Smooth muscle cell (in vitro differentiated cells): ENCODE measurements at regions not wholly inside any gene's neighbourhood (a gene's known extent, or its start where the extent isn't known, plus 50 kb on each side); places are given as distances from the start of the nearest gene placed in this dataset.

Source experiments
- DNase-seq: peaks from one replicate; lab custom pipeline; 2025; ENCODE audit not compliant: unreplicated experiment; lab: John Stamatoyannopoulos, UW
- H2AFZ ChIP-seq: fragments of 200-600 bp; sonication (generic); 2 replicates; pipeline ENCODE4 v1.6.0; 2016; ENCODE audit warnings: antibody characterized with exemption, low read depth, mild to moderate bottlenecking
- H3F3A ChIP-seq: fragments of 200-600 bp; sonication (generic); 2 replicates; pipeline ENCODE4 v1.6.0; 2017; ENCODE audit warnings: antibody characterized with exemption, low read depth
- H3K27ac ChIP-seq: fragments of 200-600 bp; sonication (generic); 2 replicates; pipeline ENCODE4 v1.5.1; 2016; ENCODE audit warnings: low read depth, mild to moderate bottlenecking
- H3K27me3 ChIP-seq: fragments of 200-600 bp; sonication (generic); 2 replicates; pipeline ENCODE4 v1.6.1; 2016; ENCODE audit warnings: low read depth, mild to moderate bottlenecking
- H3K36me3 ChIP-seq: fragments of 200-600 bp; sonication (generic); 2 replicates; pipeline ENCODE4 v1.5.1; 2016; ENCODE audit warnings: low read depth
- H3K4me1 ChIP-seq: fragments of 200-600 bp; sonication (generic); 2 replicates; pipeline ENCODE4 v1.5.1; 2016; ENCODE audit warnings: low read depth
- H3K4me2 ChIP-seq: fragments of 200-600 bp; sonication (generic); 2 replicates; pipeline ENCODE4 v1.6.0; 2016; ENCODE audit warnings: mild to moderate bottlenecking
- H3K4me3 ChIP-seq: fragments of 200-600 bp; sonication (generic); 2 replicates; pipeline ENCODE4 v1.5.1; 2016; ENCODE audit warnings: mild to moderate bottlenecking
- H3K79me2 ChIP-seq: fragments of 200-600 bp; sonication (generic); 2 replicates; pipeline ENCODE4 v1.6.0; 2016; ENCODE audit warnings: low read depth, mild to moderate bottlenecking
- H3K9ac ChIP-seq: fragments of 200-600 bp; sonication (generic); 2 replicates; pipeline ENCODE4 v1.6.0; 2016; ENCODE audit warnings: low read depth
- H3K9me3 ChIP-seq: fragments of 200-600 bp; sonication (generic); replicated peaks from 2 replicates; pipeline ENCODE4 v1.5.1; 2016; ENCODE audit warnings: low read depth
- H4K20me1 ChIP-seq: fragments of 200-600 bp; sonication (generic); 2 replicates; pipeline ENCODE4 v1.6.0; 2016; ENCODE audit warnings: low read depth
- WGBS: methylation state at CpG from one replicate; pipeline ENCODE4 v1.1.7; 2016; ENCODE audit warnings: low lambda C conversion rate; 5-methylcytosine and 5-hydroxymethylcytosine counted together
- TF ChIP-seq, protein P1 (sequence below): fragments of 200-600 bp; sonication (generic); IDR thresholded peaks from 2 replicates; pipeline ENCODE4 v1.5.1; 2017; ENCODE audit warnings: borderline replicate concordance, mild to moderate bottlenecking, antibody characterized with exemption; ENCODE audit not compliant: insufficient read depth, poor library complexity, severe bottlenecking

DNA sequence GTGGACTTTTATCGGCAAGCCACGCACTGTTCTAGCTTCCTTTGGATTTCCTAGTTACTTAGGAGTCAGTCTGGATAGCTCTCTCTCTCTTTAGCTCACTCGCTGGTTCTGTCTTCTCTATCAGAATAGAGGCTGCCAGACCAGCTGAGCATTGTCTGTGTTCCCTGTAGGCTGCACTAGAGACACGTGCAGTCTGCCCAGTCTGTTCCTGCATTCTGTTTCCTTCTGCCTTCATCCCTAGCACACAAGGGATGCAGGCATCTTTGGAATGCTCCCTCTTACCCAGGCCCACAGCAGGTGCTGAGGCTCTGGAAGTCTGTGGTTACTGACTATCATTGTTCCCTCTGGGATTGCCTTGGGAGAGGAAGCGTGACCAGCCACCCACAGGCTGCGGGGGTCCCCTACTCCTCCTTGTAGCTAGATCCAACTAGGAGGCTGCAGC, 322.8 kb downstream of the ZNF621 start:
- no peak for DNase-seq
- WGBS, result 39% methylated on average over 6 of the region's 6 CpGs
- no peaks in the 10 kb centered on the region for H3K27me3 ChIP-seq
- no peak overlapping the region for H3K4me2 ChIP-seq
- TF ChIP-seq, protein P1, sequence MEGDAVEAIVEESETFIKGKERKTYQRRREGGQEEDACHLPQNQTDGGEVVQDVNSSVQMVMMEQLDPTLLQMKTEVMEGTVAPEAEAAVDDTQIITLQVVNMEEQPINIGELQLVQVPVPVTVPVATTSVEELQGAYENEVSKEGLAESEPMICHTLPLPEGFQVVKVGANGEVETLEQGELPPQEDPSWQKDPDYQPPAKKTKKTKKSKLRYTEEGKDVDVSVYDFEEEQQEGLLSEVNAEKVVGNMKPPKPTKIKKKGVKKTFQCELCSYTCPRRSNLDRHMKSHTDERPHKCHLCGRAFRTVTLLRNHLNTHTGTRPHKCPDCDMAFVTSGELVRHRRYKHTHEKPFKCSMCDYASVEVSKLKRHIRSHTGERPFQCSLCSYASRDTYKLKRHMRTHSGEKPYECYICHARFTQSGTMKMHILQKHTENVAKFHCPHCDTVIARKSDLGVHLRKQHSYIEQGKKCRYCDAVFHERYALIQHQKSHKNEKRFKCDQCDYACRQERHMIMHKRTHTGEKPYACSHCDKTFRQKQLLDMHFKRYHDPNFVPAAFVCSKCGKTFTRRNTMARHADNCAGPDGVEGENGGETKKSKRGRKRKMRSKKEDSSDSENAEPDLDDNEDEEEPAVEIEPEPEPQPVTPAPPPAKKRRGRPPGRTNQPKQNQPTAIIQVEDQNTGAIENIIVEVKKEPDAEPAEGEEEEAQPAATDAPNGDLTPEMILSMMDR, result no peak
- H3K9ac ChIP-seq, result no peak overlapping the region
- no peak overlapping the region for H2AFZ ChIP-seq
- H3K4me3 ChIP-seq, result no peak overlapping the region
- no peaks in the 10 kb centered on the region for H3K79me2 ChIP-seq
- no peaks in the 10 kb centered on the region for H4K20me1 ChIP-seq
- H3K36me3 ChIP-seq, result no peaks in the 10 kb centered on the region
- peaks cover 6% of the 10 kb centered on the region for H3F3A ChIP-seq
- no peaks in the 10 kb centered on the region for H3K9me3 ChIP-seq
- peaks cover 6% of the 10 kb centered on the region for H3K4me1 ChIP-seq
- H3K27ac ChIP-seq, result no peak overlapping the region

DNA sequence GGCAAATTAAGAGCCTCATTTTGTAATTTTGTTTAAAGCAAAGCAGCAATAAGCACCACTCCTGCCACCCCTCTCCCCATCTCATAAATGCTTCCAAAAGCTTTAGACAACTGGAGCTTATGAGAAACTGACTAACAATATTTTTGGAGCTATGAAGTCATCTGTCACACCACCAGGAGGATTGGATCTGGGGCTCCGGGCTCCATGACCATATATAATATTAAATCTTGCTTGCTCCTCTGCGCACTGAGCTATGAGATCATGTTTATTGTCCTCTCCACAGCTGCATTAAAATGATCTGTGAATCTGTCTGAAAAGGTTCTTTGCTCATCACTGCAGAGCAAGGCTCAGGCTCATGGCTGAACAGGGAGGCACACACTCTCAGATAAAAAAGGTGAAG, 323.7 kb downstream of the ZNF621 start:
- Histone ChIP-seq H3K9me3 (no peaks in the 10 kb centered on the region), H3F3A (peaks cover 6% of the 10 kb centered on the region), H4K20me1 (no peaks in the 10 kb centered on the region), H3K27ac (no peak overlapping the region), H2AFZ (no peak overlapping the region), H3K9ac (no peak overlapping the region), H3K4me3 (no peak overlapping the region), H3K36me3 (no peaks in the 10 kb centered on the region), H3K4me2 (no peak overlapping the region), H3K79me2 (no peaks in the 10 kb centered on the region), H3K4me1 (peaks cover 6% of the 10 kb centered on the region), H3K27me3 (no peaks in the 10 kb centered on the region)
- WGBS, result 94% methylated on average over 2 of the region's 2 CpGs
- TF ChIP-seq, protein P1, result no peak
- no peak for DNase-seq

DNA sequence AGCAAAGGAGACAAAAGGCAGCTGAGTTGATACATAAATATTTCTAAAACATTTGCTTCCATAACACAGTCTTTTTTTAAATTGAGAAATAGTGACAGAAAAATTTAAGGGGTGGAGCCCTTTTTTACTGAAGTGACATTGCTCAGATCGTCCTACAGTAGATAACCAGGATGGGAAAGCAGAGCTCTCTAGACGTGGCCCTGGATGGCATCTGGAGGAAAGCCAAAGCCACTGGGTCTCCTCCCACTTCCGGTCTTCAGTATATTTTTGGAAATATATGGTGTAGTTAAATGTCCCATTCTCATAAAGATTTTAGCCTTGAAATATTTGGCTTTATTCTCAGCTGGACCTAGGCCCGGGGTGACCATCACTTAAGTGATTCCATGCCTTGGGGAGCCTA, 326.1 kb downstream of the ZNF621 start:
- Histone ChIP-seq H3K27me3 (no peaks in the 10 kb centered on the region), H3K4me2 (no peak overlapping the region), H3K27ac (no peak overlapping the region), H3F3A (no peaks in the 10 kb centered on the region), H3K36me3 (no peaks in the 10 kb centered on the region), H3K9ac (no peak overlapping the region), H3K9me3 (no peaks in the 10 kb centered on the region), H4K20me1 (no peaks in the 10 kb centered on the region), H3K79me2 (no peaks in the 10 kb centered on the region), H2AFZ (no peak overlapping the region), H3K4me1 (no peaks in the 10 kb centered on the region), H3K4me3 (no peak overlapping the region)
- 61% methylated on average over 4 of the region's 4 CpGs for WGBS
- DNase-seq, result no peak
- TF ChIP-seq, protein P1, result no peak

DNA sequence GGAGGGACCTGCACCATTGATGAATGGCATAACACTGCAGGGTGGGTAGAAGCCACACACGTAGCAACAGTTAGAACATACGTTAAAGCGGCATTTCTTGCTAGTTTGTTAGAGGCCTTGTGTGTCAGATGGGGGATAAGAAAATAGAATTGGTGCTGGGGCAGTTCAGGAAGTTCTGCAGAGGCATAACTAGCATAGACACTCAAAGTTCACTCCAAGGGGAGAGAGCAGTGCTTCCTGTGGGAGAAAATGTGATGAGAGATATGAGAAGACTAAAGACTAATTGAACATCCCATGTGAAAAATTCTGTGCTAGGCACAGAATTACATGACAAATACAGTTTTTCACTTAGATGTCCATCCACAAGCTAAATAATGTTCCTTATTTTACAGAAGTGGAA, 327.1 kb downstream of the ZNF621 start:
- H3K4me2 ChIP-seq, result no peak overlapping the region
- H3K27ac ChIP-seq, result no peak overlapping the region
- H4K20me1 ChIP-seq, result no peaks in the 10 kb centered on the region
- no peak for DNase-seq
- no peaks in the 10 kb centered on the region for H3K9me3 ChIP-seq
- TF ChIP-seq, protein P1, result no peak
- H3K27me3 ChIP-seq, result no peaks in the 10 kb centered on the region
- no peaks in the 10 kb centered on the region for H3K36me3 ChIP-seq
- H3F3A ChIP-seq, result no peaks in the 10 kb centered on the region
- H3K79me2 ChIP-seq, result no peaks in the 10 kb centered on the region
- H3K4me3 ChIP-seq, result no peak overlapping the region
- no peaks in the 10 kb centered on the region for H3K4me1 ChIP-seq
- WGBS, result 97% methylated on average over 3 of the region's 3 CpGs
- H3K9ac ChIP-seq, result no peak overlapping the region
- H2AFZ ChIP-seq, result no peak overlapping the region
